ENCODE measurements at regions not wholly inside any gene's neighbourhood (a gene's known extent, or its start where the extent isn't known, plus 50 kb on each side); places are given as distances from the start of the nearest gene placed in this dataset.
"Not testable (repeated sequence)": the region's sequence is repeated elsewhere in the genome, so short reads cannot be mapped to it uniquely, and the experiment has no call there.

GRCh38 chr13:24615114-24615513 is 65.1 kb upstream of the ATP12A start:
- no peak for TF ChIP-seq CTCF (IDR thresholded peaks at IDR 0.05; ENCODE audit: low read depth, low read length)
- no peak for DNase-seq (ENCODE audit: extremely low read depth, low read depth)

GRCh38 chr13:24615911-24616472 is 64.2 kb upstream of the ATP12A start:
- DNase-seq (ENCODE audit: extremely low read depth, low read depth): no peak

GRCh38 chr13:24616514-24616913 is 63.7 kb upstream of the ATP12A start:
- no peak for DNase-seq (ENCODE audit: extremely low read depth, low read depth)
- no peak for TF ChIP-seq CTCF (IDR thresholded peaks at IDR 0.05; ENCODE audit: low read depth, low read length)

More at GRCh38 chr13:24615911-24616472, 64.2 kb upstream of the ATP12A start:
- TF ChIP-seq CTCF (IDR thresholded peaks at IDR 0.05; ENCODE audit: low read depth, low read length): no peak

- DNase-seq (ENCODE audit: extremely low read depth, low read depth): no peak
- TF ChIP-seq CTCF (IDR thresholded peaks at IDR 0.05; ENCODE audit: low read depth, low read length): no peak
These were observed 62.8 kb upstream of the ATP12A start for GRCh38 chr13:24617256-24618010.

GRCh38 chr13:24618011-24618955 is 61.9 kb upstream of the ATP12A start:
- no peak for DNase-seq (ENCODE audit: extremely low read depth, low read depth)
- TF ChIP-seq CTCF (IDR thresholded peaks at IDR 0.05; ENCODE audit: low read depth, low read length): no peak

- no peak for DNase-seq (ENCODE audit: extremely low read depth, low read depth)
- TF ChIP-seq CTCF (IDR thresholded peaks at IDR 0.05; ENCODE audit: low read depth, low read length): no peak
These were observed 60.9 kb upstream of the ATP12A start for GRCh38 chr13:24619282-24619681.

GRCh38 chr13:24622481-24623148 is 57.6 kb upstream of the ATP12A start:
- not testable (repeated sequence) for DNase-seq (ENCODE audit: extremely low read depth, low read depth)
